Glutamatergic neuron (in vitro differentiated cells): ENCODE measurements at regions not wholly inside any gene's neighbourhood (a gene's known extent, or its start where the extent isn't known, plus 50 kb on each side); places are given as distances from the start of the nearest gene placed in this dataset.
"Not testable (repeated sequence)": the region's sequence is repeated elsewhere in the genome, so short reads cannot be mapped to it uniquely, and the experiment has no call there.

Source experiments
- DNase-seq: peaks from one replicate; pipeline ENCODE4 v3.0.0; 2022
- H3K27ac Mint-ChIP-seq: one replicate; pipeline ENCODE4 v1.8.0; 2020; ENCODE audit warnings: mild to moderate bottlenecking, mixed read lengths, inconsistent platforms; ENCODE audit not compliant: unreplicated experiment
- H3K27me3 Mint-ChIP-seq: one replicate; pipeline ENCODE4 v1.8.0; 2020; ENCODE audit warnings: mild to moderate bottlenecking, moderate library complexity, mixed read lengths, inconsistent platforms; ENCODE audit not compliant: unreplicated experiment
- H3K36me3 Mint-ChIP-seq: one replicate; pipeline ENCODE4 v1.8.0; 2020; ENCODE audit warnings: mild to moderate bottlenecking, mixed read lengths, inconsistent platforms; ENCODE audit not compliant: unreplicated experiment
- H3K4me1 Mint-ChIP-seq: one replicate; pipeline ENCODE4 v1.8.0; 2020; ENCODE audit warnings: mild to moderate bottlenecking, low read depth, mixed read lengths, inconsistent platforms; ENCODE audit not compliant: unreplicated experiment
- H3K4me3 Mint-ChIP-seq: one replicate; pipeline ENCODE4 v1.8.0; 2020; ENCODE audit warnings: mild to moderate bottlenecking, mixed read lengths, inconsistent platforms; ENCODE audit not compliant: unreplicated experiment
- H3K9me3 Mint-ChIP-seq: one replicate; pipeline ENCODE4 v1.8.0; 2020; ENCODE audit warnings: mild to moderate bottlenecking, moderate library complexity, mixed read lengths, inconsistent platforms; ENCODE audit not compliant: unreplicated experiment
- CTCF ChIP-seq: fragments of 200-600 bp; sonication (generic); IDR thresholded peaks from one replicate; pipeline ENCODE4 v1.5.0; 2021; ENCODE audit not compliant: partially characterized antibody, unreplicated experiment

- H3K27ac Mint-ChIP-seq = not testable (repeated sequence)
Measured at GRCh38 chr2:91877658-91878210, 2993.5 kb upstream of the TEKT4 start.

GRCh38 chr2:91895091-91895490 is 2976.1 kb upstream of the TEKT4 start:
- H3K36me3 Mint-ChIP-seq, H3K9me3 Mint-ChIP-seq, H3K4me3 Mint-ChIP-seq, H3K4me1 Mint-ChIP-seq, H3K27me3 Mint-ChIP-seq, H3K27ac Mint-ChIP-seq, DNase-seq: not testable (repeated sequence)
- TF ChIP-seq CTCF = peak; percentile 44

More at GRCh38 chr2:91877658-91878210, 2993.5 kb upstream of the TEKT4 start:
- H3K9me3 Mint-ChIP-seq, H3K4me3 Mint-ChIP-seq, H3K27me3 Mint-ChIP-seq, H3K4me1 Mint-ChIP-seq, DNase-seq, H3K36me3 Mint-ChIP-seq: not testable (repeated sequence)

- H3K36me3 Mint-ChIP-seq, H3K4me1 Mint-ChIP-seq, H3K4me3 Mint-ChIP-seq, H3K9me3 Mint-ChIP-seq, DNase-seq, H3K27me3 Mint-ChIP-seq, H3K27ac Mint-ChIP-seq: not testable (repeated sequence)
Measured at GRCh38 chr2:91917602-91918001, 2953.6 kb upstream of the TEKT4 start.
